Ishikawa (cell line): ENCODE measurements at regions not wholly inside any gene's neighbourhood (a gene's known extent, or its start where the extent isn't known, plus 50 kb on each side); places are given as distances from the start of the nearest gene placed in this dataset.

Source experiments
- CEBPB ChIP-seq: IDR thresholded peaks from 2 replicates; pipeline ENCODE4 v1.6.1; 2012
- CREB1 ChIP-seq: IDR thresholded peaks from 2 replicates; pipeline ENCODE4 v1.6.1; 2012; ENCODE audit warnings: low read depth
- EP300 ChIP-seq: IDR thresholded peaks from 2 replicates; pipeline ENCODE4 v1.6.1; 2012; ENCODE audit warnings: borderline replicate concordance
- FOXM1 ChIP-seq: IDR thresholded peaks from 2 replicates; pipeline ENCODE4 v1.6.1; 2012; ENCODE audit warnings: low read depth, borderline replicate concordance
- NFIC ChIP-seq: IDR thresholded peaks from 2 replicates; pipeline ENCODE4 v1.6.1; 2012
- RAD21 ChIP-seq: IDR thresholded peaks from 2 replicates; pipeline ENCODE4 v1.6.1; 2012; ENCODE audit warnings: low read depth
- TAF1 ChIP-seq: IDR thresholded peaks from 2 replicates; pipeline ENCODE4 v1.6.1; 2012; ENCODE audit warnings: low read depth, mild to moderate bottlenecking
- TCF12 ChIP-seq: IDR thresholded peaks from 2 replicates; pipeline ENCODE4 v1.6.1; 2012; ENCODE audit warnings: low read depth
- TEAD4 ChIP-seq: IDR thresholded peaks from 2 replicates; pipeline ENCODE4 v1.6.1; 2012
- YY1 ChIP-seq: IDR thresholded peaks from 2 replicates; pipeline ENCODE4 v1.6.1; 2012; ENCODE audit warnings: low read depth
- ZBTB7A ChIP-seq: IDR thresholded peaks from 2 replicates; pipeline ENCODE4 v1.6.1; 2012; ENCODE audit warnings: low read depth
- TF ChIP-seq, protein P1 (sequence below): IDR thresholded peaks from 2 replicates; pipeline ENCODE4 v1.6.1; 2012; ENCODE audit warnings: low read depth, mild to moderate bottlenecking
- TF ChIP-seq, protein P2 (sequence below): IDR thresholded peaks from 2 replicates; pipeline ENCODE4 v1.6.1; 2012
- TF ChIP-seq, protein P3 (sequence below): IDR thresholded peaks from 2 replicates; pipeline ENCODE4 v1.6.1; 2012

DNA sequence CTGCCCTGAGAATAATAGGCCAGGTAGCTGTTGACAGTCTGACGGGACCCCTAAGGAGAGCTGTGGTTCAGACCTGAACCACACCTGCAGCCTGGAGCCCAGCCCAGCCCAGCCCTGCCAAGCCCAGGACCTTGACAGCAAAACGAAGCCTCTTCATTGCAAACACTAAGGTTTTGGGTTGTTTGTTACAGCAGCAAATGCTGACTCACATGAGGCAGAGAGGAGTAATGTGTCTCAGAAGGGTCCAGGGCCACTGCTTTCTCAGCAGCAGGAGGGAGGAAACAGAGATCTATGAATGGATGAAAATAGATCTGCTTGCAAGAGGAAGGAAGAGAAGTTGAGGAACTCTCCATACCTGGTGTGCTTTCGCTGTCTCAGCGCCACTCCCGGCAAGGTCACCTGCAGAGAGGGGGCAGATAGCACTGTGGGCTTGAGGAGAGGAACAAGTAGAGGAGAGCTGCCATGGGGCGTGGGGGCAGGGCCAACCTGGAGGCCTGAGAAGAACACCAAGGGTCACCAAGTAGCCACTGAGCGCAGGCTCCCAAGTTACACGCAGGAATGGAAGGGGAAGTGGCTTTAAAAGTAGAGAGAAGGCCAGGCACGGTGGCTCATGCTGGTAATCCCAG is 127.2 kb downstream of the ZNF281 start:
- TF ChIP-seq TAF1, result no peak
- no peak for TF ChIP-seq CREB1
- no peak for TF ChIP-seq TCF12
- TF ChIP-seq, protein P1, sequence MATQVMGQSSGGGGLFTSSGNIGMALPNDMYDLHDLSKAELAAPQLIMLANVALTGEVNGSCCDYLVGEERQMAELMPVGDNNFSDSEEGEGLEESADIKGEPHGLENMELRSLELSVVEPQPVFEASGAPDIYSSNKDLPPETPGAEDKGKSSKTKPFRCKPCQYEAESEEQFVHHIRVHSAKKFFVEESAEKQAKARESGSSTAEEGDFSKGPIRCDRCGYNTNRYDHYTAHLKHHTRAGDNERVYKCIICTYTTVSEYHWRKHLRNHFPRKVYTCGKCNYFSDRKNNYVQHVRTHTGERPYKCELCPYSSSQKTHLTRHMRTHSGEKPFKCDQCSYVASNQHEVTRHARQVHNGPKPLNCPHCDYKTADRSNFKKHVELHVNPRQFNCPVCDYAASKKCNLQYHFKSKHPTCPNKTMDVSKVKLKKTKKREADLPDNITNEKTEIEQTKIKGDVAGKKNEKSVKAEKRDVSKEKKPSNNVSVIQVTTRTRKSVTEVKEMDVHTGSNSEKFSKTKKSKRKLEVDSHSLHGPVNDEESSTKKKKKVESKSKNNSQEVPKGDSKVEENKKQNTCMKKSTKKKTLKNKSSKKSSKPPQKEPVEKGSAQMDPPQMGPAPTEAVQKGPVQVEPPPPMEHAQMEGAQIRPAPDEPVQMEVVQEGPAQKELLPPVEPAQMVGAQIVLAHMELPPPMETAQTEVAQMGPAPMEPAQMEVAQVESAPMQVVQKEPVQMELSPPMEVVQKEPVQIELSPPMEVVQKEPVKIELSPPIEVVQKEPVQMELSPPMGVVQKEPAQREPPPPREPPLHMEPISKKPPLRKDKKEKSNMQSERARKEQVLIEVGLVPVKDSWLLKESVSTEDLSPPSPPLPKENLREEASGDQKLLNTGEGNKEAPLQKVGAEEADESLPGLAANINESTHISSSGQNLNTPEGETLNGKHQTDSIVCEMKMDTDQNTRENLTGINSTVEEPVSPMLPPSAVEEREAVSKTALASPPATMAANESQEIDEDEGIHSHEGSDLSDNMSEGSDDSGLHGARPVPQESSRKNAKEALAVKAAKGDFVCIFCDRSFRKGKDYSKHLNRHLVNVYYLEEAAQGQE, result no peak
- TF ChIP-seq YY1, result no peak
- no peak for TF ChIP-seq RAD21
- TF ChIP-seq, protein P2, sequence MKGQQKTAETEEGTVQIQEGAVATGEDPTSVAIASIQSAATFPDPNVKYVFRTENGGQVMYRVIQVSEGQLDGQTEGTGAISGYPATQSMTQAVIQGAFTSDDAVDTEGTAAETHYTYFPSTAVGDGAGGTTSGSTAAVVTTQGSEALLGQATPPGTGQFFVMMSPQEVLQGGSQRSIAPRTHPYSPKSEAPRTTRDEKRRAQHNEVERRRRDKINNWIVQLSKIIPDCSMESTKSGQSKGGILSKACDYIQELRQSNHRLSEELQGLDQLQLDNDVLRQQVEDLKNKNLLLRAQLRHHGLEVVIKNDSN, result no peak
- TF ChIP-seq, protein P3, sequence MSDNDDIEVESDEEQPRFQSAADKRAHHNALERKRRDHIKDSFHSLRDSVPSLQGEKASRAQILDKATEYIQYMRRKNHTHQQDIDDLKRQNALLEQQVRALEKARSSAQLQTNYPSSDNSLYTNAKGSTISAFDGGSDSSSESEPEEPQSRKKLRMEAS, result no peak
- no peak for TF ChIP-seq ZBTB7A

- TF ChIP-seq CREB1, result no peak
- TF ChIP-seq CEBPB, result no peak
- TF ChIP-seq RAD21, result no peak
- TF ChIP-seq TAF1, result no peak
- TF ChIP-seq, protein P2, result no peak
- TF ChIP-seq YY1, result no peak
- TF ChIP-seq EP300, result no peak
- TF ChIP-seq ZBTB7A, result no peak
- TF ChIP-seq TEAD4, result no peak
- no peak for TF ChIP-seq NFIC
Observed at GRCh38 chr1:200281201-200281835, 128.5 kb downstream of the ZNF281 start.

- TF ChIP-seq CEBPB, result peak; percentile 30; the same call in 1 of the 2 replicates
- TF ChIP-seq CREB1, result no peak
- peak; percentile 77 for TF ChIP-seq RAD21
- TF ChIP-seq, protein P1, result no peak
Observed at GRCh38 chr1:200279810-200280411, 129.9 kb downstream of the ZNF281 start.

- TF ChIP-seq, protein P3, result no peak
- TF ChIP-seq TAF1 (no peak), TEAD4 (no peak), CEBPB (no peak), EP300 (no peak), YY1 (no peak), ZBTB7A (no peak), FOXM1 (no peak), TCF12 (no peak), NFIC (no peak), RAD21 (no peak), CREB1 (no peak)
- TF ChIP-seq, protein P1, result no peak
- TF ChIP-seq, protein P2, result no peak
Observed at GRCh38 chr1:200275816-200276453, 133.9 kb downstream of the ZNF281 start.
